Thyroid gland (tissue), 4 donors: ENCODE measurements at regions not wholly inside any gene's neighbourhood (a gene's known extent, or its start where the extent isn't known, plus 50 kb on each side); places are given as distances from the start of the nearest gene placed in this dataset.

ENCODE experiments used
- CTCF ChIP-seq, 6 experiments: fragments of 200-600 bp in 3 of 6; fragments of 450-650 bp in 3 of 6; sonication (generic) in 3 of 6; IDR thresholded peaks; one replicate each; pipeline ENCODE4 v1.5.1; 2016 to 2019; ENCODE audit warnings: antibody characterized with exemption in 6 of 6, mild to moderate bottlenecking in 2 of 6, inconsistent platforms in 1 of 6, moderate library complexity in 1 of 6
- POLR2A ChIP-seq, 2 donors: fragments of 450-650 bp; IDR thresholded peaks; one replicate each; pipeline ENCODE4 v1.6.1; 2017; ENCODE audit warnings: antibody characterized with exemption in 2 of 2, mild to moderate bottlenecking in 2 of 2, moderate library complexity in 1 of 2

- TF ChIP-seq CTCF (IDR thresholded peaks at IDR 0.05) (no peak), POLR2A (IDR thresholded peaks at IDR 0.05) (no peak)
Measured at GRCh38 chr13:44169018-44169911, 204.4 kb upstream of the SERP2 start.
